CD4-positive, alpha-beta T cell treated with Interleukin-17A for 1 hour (primary cell): ENCODE measurements at regions not wholly inside any gene's neighbourhood (a gene's known extent, or its start where the extent isn't known, plus 50 kb on each side); places are given as distances from the start of the nearest gene placed in this dataset.
"Not testable (repeated sequence)": the region's sequence is repeated elsewhere in the genome, so short reads cannot be mapped to it uniquely, and the experiment has no call there.

Source experiments
- DNase-seq: peaks from one replicate; pipeline ENCODE4 v3.0.0-alpha.2; 2020

DNA sequence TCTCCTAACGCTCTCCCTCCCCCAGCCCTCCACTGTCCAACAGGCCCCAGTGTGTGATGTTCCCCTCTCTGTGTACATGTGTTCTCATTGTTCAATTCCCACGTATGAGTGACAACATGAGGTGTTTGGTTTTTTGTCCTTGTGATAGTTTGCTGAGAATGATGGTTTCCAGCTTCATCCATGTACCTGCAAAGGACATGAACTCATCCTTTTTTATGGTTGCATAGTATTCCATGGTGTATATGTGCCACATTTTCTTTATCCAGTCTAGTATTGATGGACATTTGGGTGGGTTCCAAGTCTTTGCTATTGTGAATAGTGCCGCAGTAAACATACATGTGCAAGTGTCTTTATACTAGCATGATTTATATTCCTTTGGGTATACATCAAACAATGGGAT is 347.4 kb downstream of the MAGEE1 start:
- not testable (repeated sequence) for DNase-seq

DNA sequence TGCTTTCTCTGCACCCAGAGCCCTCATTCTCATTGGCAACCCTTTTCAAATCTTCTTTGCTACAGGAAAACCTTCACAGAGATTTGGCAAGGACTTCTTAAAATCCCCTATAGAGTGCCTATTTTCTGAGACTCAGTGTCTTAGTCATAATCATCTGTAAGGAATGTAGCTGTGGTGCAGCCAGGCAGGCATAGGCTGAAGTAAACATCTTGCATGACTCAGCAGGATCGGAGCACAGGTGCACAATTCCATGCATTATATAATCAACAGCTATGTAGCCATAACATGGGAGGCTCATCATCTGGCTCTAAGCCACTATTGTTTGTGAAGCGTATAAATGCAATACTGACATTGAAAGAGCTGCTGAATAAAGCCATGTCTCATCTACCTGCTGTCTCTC is 368.8 kb downstream of the MAGEE1 start:
- DNase-seq, result no peak

DNA sequence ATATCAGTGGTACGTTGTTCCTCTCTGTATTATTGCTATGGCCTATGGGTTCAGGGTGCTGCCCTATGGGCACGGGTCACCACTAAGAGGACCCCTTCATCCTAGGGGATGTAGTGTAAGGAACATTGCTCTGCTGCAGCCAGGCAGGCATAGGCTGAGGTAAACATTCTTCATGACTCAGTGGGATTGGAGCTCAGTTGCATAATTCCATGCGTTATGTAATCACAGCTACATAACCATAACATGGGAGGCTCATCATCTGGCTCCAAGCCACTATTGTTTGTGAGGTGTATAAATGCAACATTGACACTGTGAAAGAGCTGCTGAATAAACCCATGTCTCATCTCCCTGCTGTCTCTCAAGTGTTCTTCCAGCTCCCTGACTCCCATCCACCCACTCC is 375.2 kb downstream of the MAGEE1 start:
- DNase-seq, result no peak

DNA sequence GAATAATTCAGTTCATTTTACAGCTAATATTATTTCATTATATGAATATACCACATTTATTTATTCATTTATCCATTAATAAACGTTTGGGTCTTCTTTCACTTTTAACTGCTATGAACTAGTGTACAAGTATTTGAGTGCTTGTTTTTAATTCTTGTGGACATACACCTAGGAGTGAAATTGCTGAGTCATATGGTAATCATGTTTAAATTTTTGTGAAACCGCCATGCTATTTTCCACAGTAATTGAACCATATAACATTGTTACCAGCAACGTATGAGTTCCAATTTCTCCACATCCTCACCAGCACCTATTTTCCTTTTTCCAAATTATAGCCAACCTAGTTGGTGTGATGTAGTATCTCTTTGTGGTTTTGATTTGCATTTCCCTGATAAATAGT is 388.2 kb downstream of the MAGEE1 start:
- no peak for DNase-seq

DNA sequence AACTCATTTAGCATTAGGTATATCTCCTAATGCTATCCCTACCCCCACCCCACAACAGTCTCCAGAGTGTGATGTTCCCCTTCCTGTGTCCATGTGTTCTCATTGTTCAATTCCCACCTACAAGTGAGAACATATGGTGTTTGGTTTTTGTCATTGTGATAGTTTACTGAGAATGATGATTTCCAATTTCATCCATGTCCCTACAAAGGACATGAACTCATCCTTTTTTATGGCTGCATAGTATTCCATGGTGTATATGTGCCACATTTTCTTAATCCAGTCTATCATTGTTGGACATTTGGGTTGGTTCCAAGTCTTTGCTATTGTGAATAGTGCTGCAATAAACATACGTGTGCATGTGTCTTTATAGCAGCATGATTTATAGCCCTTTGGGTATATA is 389.8 kb downstream of the MAGEE1 start:
- DNase-seq, result not testable (repeated sequence)

DNA sequence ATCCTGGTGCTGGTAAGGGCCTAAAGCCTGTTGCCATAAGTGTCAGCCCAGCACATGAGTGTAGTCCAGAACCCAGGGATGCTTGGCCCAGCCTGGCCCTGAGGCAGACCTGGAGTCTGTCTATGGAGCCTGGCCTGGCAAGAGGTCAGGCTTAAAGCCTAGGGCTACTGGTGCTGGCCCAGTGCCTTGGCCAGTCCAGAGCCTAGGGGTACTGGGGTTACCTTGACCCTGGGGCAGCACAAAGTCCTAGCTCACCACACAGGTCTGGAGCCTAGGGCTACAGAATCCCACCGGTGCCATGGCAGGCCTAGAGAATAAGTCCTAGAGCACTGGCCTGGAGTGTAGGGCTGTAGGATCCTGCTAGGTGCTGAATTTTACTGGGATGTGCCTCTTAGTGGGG is 393.8 kb downstream of the MAGEE1 start:
- DNase-seq, result no peak

DNA sequence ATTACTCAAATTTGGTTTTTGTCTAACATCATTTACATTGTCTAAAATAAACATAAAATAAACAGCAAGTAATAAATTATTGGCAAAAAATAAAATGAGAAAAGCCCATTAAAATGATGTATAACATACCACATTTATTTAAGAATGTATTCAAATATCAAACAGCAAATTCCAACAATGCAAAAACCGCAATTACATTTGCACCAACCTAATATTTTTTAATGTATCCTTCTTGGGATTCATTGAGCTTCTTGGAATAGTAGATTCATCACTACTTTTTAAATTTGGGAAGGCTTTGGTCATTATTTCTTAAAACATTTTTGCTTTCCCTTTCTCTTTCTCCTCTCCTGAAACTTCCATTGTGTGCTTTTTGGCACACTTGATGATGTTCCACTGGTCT is 400.2 kb downstream of the MAGEE1 start:
- DNase-seq, result no peak

DNA sequence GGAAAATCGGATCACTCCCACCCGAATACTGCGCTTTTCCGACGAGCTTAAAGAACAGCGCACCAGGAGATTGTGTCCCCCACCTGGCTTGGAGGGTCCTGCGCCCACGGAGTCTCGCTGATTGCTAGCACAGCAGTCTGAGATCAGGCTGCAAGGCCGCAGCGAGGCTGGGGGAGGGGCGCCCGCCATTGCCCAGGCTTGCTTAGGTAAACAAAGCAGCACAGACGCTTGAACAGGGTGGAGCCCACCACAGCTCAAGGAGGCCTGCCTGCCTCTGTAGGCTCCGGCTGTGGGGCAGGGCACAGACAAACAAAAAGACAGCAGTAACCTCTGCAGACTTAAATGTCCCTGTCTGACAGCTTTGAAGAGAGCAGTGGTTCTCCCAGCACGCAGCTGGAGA is 413.4 kb downstream of the MAGEE1 start:
- DNase-seq, result not testable (repeated sequence)

DNA sequence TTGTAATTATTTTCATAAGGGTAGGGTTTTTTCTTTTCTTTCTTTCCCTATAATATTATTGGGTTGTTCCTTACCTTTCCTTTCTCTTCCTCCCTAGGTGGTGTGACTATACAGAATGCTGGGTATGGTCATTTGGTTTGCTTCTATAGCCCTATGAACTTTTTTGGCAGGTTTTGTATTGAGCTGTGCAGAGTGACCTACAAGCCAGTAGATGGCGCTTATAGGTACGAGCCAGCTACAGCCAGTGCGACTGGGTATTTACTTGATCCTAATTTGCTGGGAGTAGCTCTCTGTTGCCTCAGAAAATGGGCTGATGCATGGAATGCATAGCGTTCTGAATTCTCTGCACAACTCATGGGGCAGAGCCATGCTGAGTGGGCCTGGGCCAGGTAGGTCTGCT is 423.3 kb downstream of the MAGEE1 start:
- no peak for DNase-seq

DNA sequence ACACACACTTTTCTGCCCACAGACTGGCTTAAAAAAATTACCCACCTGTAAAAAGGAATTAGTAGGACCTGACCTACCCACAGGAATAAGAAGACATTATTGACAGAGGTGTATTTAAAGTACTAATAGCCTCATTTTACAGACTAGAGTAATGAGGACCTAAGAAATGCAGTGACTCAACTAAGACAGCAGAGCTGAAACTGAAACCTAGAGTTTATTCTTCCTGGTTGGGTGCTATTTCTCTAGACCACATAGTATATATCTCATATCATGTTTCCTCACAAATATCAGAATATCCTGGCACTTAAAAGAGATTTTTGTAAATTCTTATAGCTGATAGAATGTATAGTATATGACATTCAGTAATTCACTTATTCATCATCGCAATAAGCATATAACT is 435.0 kb downstream of the MAGEE1 start:
- DNase-seq, result no peak

DNA sequence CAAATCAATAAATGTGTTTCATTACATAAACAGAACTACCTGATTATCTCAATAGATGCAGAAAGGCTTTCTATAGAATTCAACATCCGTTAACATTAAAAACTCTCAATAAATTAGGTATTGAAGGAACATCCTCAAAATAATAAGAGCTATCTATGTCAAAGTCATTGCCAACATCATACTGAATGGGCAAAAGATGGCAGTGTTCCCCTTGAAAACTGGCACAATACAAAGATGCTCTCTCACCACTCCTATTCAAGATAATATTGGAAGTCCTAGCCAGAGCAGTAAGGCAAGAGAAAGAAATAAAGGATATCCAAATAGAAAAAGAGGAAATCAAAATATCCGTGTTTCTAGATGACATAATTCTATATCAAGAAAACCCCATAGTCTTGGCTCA is 466.4 kb downstream of the MAGEE1 start:
- DNase-seq, result no peak

DNA sequence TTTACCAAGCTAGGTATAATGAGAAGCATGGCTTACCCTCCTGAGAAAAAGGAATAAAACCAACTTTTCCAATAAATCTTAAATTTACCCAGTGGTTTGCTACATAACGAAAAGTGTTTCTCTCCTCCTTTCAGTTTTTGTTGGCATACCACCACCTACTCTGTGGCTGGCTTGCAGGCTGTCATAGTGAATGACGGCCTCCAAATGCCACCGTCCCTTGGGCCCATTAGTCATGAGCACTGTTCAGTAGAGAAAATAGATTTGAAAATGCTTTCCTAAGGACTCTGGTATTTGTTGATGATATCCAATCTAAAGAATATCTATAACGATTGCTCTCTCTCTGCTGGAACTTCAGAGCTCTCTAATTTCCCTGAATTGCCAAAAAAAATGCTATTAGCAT is 488.3 kb downstream of the MAGEE1 start:
- no peak for DNase-seq

DNA sequence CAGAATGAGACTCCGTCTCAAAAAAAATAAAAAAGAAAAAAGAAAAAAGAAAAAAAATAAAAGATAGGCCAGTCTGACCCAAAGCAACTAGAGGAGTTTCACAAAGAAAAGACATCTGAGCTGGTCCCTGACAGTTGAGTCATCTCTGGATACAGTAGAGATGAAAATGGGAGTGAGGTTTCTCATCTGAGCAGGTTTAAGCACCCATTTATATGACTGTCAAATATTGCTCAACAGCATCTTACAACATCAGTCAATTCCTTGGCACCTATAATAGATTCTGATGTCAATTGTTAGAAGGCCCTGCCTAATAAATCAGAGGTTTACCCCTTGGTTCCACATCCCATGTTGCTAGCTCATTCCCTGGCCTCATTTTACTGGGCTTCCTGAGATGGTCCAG is 490.5 kb downstream of the MAGEE1 start:
- DNase-seq, result no peak

DNA sequence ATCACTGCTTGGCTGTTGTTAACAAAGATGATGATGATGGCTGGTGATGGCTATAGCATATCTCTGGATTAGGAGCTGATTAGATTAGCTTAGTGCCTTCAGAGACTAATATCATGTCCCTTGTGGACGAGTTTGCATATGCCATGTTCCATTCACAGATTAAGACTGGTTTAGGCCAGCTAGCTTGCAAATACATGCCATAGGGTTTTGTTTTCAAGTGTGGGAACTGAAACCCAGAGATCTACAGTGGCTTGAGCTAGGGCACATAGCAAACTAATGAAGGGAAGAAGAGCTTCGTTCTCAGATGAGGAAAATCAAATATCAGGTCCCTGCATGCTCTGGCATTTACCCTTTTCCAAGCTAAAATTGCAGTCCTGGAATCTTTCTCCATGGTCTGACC is 492.3 kb downstream of the MAGEE1 start:
- DNase-seq, result no peak

DNA sequence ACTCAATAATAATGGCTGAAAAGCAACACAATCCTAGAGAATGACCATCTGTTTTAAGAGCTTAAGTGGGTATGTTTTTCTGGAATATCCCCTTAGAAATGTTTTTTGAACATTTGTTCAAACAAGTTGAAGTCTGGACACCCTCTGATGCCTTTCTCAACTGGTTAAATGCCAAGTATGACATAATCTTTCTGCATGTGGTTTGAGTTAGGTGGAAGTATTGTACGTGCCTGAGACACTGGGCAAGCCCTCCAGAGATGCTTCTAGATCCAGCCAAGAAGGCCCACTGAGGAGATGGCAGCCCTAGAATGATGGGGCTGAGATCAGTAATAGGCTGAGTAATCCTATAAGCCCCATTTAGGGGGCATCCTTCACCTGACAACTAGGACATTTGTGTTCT is 493.1 kb downstream of the MAGEE1 start:
- no peak for DNase-seq

DNA sequence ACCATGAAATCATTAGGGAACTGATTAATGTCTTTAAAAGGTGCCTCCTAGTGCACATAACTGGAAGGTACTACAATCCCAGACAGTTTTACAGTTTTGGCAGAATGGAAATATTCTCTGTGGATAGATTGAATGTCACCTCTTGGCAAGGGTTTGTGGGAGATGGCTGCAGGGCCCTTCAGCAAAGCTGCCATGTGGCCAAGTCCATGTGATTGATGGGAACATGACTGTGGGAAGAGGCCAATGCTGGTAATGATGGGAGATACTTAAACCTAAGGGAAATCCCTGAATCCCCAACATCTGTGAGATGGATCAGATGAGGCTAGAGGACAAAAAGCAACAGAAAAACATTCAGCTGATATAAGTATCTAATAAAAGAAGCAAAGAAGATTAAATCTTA is 493.7 kb downstream of the MAGEE1 start:
- no peak for DNase-seq

DNA sequence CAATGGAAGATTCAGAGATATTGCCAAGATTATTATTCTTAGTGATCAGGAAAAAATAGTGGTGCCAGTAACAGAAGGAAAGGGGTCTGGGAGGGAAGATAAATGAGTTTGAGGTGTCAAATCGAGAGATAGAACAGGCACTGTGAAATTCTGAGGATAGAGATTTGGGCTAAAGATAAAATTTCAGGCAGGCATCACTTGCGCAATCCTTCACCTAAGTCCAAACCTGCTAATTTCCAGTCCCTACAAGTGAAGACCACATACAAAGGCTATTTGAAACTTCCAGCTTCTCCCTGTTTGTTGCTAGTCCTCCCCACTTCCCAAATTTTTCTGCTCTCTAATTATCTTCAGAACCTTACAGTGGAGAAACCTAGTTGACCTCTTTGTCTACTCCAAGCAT is 494.6 kb downstream of the MAGEE1 start:
- no peak for DNase-seq

DNA sequence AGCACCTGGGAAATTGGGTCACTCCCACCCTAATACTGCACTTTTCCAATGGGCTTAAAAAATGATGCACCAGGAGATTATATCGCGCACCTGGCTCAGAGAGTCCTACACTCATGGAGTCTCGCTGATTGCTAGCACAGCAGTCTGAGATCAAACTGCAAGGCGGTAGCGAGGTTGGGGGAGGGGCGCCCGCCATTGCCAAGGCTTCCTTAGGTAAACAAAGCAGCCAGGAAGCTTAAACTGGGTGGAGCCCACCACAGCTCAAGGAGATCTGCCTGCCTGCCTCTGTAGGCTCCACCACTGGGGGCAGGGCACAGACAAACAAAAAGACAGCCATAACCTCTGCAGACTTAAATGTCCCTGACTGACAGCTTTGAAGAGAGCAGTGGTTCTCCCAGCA is 497.1 kb downstream of the MAGEE1 start:
- DNase-seq, result not testable (repeated sequence)

DNA sequence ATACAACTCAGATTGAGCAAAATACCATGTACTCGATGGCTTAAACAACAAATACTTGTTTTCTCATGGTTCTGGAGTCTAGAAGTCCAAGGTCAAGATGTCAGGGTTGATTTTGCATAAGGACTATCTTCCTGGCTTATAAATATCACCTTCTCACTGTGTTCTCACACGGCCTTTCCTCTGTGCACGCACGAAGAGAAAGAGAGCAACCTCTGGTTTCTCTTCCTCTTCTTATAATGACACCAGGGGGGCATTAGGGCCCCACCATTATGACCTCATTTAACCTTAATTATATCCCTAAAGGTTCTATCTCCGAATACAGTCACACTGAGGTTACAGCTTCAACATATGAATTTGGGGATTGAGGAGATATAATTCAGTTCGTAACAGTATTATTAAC is 504.0 kb downstream of the MAGEE1 start:
- no peak for DNase-seq

DNA sequence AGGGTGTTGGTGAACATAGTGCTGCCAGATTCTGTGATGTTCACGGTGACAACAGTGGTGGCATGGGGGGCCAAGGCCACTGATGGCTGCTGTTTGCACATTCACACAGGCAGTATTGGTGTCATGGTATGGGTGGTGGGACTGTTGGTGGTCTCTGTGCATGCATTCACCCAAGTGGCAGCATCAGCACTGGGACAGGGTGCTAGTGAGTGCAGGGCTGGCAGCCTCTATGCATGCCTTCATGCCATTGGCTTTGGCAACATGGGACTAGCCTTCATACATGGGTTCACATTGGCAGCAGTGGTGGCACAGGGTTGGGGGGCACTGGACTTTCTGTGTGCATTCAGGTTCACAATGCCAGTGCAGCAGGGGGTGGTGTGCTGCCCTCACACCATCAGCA is 489.7 kb upstream of the FGF16 start:
- DNase-seq, result no peak

DNA sequence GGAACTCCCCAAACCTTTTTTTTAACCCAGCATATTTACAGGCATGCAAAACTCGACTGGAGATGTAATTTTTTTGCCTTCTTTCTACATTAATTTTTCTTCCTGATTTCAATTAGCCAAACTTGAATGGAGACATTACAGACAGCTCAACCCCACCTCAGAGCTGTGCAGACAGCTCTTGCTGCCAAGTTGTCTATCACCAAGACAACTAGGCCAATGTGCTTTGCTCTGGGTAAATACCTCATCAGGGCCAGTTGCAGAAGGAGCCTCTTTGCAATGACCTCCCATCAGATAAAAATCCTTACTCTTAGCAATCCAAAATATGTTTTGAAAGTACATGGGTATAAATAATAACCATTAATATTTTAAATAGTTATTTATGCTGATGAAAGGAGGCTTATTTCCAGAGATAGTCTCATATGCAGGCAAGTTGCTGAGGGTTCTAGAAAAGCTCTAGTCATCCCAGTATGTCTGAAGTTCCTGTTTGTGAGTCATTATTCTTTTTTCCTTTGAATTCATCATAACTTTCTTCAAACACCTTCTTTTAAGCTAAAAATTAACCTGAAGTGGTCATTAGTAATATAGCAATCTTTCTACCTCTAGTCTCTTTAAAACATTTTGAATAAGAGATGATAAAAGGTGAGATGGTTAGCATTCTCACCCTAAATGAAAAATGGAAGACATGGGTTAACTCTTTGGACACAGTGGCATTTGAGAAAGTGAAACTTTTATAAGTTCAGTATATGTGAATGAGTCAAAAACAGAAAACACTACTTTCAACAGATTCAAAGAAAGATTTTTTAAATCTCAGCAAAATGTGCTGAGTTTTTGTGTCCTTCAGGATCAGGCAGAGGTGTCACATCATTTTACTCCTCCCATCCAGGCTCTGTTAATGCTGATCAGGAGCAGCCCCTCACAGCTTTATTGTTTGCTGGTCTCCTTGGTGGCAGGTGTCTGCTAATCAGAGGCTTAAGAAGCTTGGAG is 475.5 kb upstream of the FGF16 start:
- DNase-seq, result no peak

DNA sequence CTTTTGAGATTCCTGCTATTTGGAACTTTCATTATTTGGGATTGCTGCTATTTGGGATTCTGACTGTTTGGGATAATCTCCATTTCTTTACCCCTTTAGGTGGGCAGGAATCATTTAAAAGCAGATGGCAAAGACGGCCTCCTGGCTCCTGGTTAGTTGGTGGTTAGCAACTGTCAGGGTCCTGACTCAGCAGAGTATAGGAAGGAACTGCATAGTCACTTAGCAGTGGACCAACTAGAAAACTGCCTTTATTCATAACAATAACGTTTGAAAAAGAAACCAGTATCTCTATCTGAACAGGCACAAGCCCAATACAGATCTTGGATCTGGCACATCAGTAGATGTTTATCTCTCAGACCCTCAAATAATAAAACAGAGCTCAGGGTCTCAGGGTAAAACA is 469.7 kb upstream of the FGF16 start:
- no peak for DNase-seq

DNA sequence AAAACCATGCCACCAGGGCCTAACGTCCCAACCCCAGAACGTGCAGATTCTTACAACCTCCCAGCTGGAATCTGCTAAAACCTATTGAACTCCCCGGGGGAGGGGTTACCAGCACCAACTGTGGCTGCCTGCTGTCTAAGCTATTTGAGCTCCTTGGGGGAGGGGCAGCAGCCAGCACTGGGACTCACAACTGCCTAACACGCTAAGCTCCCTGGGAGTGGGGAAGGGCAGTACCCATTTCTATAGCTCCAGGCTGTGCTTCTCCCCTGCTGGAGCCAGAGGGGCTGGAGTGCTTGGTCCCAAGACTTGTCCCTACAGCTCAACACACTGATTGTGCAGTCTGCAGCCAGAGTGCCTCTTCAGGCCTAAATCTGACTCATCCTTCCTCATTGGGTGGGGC is 459.8 kb upstream of the FGF16 start:
- no peak for DNase-seq

DNA sequence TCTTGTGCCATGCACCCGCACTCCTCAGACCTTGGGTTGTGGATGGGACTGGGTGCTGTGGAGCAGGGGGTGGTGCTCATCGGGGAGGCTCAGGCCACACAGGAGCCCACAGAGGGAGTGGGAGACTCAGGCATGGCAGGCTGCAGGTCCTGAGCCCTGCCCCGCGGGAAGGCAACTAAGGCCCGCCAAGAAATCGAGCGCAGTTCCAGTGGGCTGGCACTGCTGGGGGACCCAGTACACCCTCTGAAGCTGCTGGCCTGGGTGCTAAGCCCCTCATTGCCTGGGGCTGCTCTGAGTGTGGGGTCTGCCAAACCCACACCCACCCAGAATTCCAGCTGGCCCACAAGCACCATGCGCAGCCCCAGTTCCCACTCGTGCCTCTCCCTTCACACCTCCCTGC is 450.5 kb upstream of the FGF16 start:
- no peak for DNase-seq

DNA sequence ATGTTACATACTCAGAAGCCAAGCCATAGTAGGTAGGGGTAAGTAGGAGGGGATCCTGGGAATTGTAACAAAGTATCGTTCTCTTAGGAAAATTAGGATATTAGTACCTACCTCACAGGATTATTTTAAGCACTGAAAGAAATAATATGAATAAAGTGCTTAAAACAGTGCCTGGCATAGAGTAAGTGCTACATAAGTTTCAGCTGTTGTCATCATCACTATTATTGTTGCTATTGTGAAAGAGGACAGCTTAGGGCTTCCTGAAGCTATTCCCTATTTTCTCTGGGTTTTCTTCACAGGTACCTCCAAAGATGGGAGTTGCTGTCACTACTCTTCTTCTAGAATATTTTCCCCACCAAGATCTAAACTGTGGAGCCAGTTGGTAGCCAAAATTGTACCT is 443.7 kb upstream of the FGF16 start:
- DNase-seq, result no peak
